HL-60 (cell line): ENCODE measurements at regions not wholly inside any gene's neighbourhood (a gene's known extent, or its start where the extent isn't known, plus 50 kb on each side); places are given as distances from the start of the nearest gene placed in this dataset.
A peak's percentile ranks its signal among the peaks of the same experiment; 100 is the strongest.

Experiments used
- DNase-seq, 2 experiments: peaks; one replicate each; pipeline ENCODE4 v3.0.0-alpha.2; 2010 to 2020; ENCODE audit warnings: low read depth in 1 of 2, low spot score in 1 of 2
- H3K27ac ChIP-seq: fragments of 250-450 bp; sonication (Bioruptor Pico); replicated peaks from 2 replicates; pipeline ENCODE4 v1.5.1; 2020; ENCODE audit warnings: mild to moderate bottlenecking, moderate library complexity
- H3K27me3 ChIP-seq: fragments of 250-450 bp; sonication (Bioruptor Pico); 2 replicates; pipeline ENCODE4 v1.5.1; 2021; ENCODE audit warnings: mild to moderate bottlenecking, moderate library complexity; ENCODE audit not compliant: insufficient read depth, poor library complexity, severe bottlenecking
- H3K4me3 ChIP-seq: replicated peaks from 2 replicates; pipeline ENCODE4 v1.5.1; 2011; ENCODE audit warnings: mild to moderate bottlenecking, control low read depth, low read length; ENCODE audit not compliant: insufficient read depth
- GABPA ChIP-seq: IDR thresholded peaks from 2 replicates; pipeline ENCODE4 v1.6.1; 2012; ENCODE audit warnings: low read depth
- POLR2AphosphoS5 ChIP-seq: IDR thresholded peaks from 2 replicates; pipeline ENCODE4 v1.6.1; 2012; ENCODE audit warnings: low read depth
- SPI1 ChIP-seq: IDR thresholded peaks from 2 replicates; pipeline ENCODE4 v1.6.1; 2012; ENCODE audit warnings: low read depth, mild to moderate bottlenecking, borderline replicate concordance
- TF ChIP-seq, protein P1 (sequence below): IDR thresholded peaks from one replicate; pipeline ENCODE4 v1.5.1; 2011; ENCODE audit warnings: low read length, control low read depth, inconsistent platforms; ENCODE audit not compliant: insufficient read depth
- TF ChIP-seq, protein P2 (sequence below): IDR thresholded peaks from 2 replicates; pipeline ENCODE4 v1.6.1; 2012; ENCODE audit warnings: low read depth; ENCODE audit not compliant: insufficient replicate concordance

DNA sequence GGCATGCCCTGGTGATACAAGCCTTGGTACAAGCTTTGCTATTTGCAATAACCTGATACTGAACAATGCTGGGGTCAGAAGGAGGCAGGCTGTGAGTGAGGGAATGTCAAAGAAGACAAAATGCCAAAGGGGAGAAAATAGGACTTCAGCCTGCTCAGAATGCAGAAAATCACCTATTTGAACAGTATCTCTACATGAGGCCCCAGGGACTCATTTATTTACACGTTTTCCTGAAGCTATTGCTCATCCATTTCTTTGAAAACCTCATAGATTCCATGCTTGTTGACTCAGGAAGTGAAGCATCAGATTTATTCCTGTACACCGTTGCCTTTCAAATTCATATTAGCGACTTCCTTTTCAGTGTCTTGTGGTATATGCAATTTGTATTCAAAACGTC, 69.4 kb upstream of the CBLN2 start:
- Histone ChIP-seq H3K27me3 (no peaks in the 10 kb centered on the region), H3K4me3 (no peak overlapping the region), H3K27ac (no peak overlapping the region)
- no peak for DNase-seq
- TF ChIP-seq GABPA (no peak), POLR2AphosphoS5 (no peak), SPI1 (no peak)
- TF ChIP-seq, protein P1, sequence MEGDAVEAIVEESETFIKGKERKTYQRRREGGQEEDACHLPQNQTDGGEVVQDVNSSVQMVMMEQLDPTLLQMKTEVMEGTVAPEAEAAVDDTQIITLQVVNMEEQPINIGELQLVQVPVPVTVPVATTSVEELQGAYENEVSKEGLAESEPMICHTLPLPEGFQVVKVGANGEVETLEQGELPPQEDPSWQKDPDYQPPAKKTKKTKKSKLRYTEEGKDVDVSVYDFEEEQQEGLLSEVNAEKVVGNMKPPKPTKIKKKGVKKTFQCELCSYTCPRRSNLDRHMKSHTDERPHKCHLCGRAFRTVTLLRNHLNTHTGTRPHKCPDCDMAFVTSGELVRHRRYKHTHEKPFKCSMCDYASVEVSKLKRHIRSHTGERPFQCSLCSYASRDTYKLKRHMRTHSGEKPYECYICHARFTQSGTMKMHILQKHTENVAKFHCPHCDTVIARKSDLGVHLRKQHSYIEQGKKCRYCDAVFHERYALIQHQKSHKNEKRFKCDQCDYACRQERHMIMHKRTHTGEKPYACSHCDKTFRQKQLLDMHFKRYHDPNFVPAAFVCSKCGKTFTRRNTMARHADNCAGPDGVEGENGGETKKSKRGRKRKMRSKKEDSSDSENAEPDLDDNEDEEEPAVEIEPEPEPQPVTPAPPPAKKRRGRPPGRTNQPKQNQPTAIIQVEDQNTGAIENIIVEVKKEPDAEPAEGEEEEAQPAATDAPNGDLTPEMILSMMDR, result no peak
- TF ChIP-seq, protein P2, sequence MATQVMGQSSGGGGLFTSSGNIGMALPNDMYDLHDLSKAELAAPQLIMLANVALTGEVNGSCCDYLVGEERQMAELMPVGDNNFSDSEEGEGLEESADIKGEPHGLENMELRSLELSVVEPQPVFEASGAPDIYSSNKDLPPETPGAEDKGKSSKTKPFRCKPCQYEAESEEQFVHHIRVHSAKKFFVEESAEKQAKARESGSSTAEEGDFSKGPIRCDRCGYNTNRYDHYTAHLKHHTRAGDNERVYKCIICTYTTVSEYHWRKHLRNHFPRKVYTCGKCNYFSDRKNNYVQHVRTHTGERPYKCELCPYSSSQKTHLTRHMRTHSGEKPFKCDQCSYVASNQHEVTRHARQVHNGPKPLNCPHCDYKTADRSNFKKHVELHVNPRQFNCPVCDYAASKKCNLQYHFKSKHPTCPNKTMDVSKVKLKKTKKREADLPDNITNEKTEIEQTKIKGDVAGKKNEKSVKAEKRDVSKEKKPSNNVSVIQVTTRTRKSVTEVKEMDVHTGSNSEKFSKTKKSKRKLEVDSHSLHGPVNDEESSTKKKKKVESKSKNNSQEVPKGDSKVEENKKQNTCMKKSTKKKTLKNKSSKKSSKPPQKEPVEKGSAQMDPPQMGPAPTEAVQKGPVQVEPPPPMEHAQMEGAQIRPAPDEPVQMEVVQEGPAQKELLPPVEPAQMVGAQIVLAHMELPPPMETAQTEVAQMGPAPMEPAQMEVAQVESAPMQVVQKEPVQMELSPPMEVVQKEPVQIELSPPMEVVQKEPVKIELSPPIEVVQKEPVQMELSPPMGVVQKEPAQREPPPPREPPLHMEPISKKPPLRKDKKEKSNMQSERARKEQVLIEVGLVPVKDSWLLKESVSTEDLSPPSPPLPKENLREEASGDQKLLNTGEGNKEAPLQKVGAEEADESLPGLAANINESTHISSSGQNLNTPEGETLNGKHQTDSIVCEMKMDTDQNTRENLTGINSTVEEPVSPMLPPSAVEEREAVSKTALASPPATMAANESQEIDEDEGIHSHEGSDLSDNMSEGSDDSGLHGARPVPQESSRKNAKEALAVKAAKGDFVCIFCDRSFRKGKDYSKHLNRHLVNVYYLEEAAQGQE, result no peak

DNA sequence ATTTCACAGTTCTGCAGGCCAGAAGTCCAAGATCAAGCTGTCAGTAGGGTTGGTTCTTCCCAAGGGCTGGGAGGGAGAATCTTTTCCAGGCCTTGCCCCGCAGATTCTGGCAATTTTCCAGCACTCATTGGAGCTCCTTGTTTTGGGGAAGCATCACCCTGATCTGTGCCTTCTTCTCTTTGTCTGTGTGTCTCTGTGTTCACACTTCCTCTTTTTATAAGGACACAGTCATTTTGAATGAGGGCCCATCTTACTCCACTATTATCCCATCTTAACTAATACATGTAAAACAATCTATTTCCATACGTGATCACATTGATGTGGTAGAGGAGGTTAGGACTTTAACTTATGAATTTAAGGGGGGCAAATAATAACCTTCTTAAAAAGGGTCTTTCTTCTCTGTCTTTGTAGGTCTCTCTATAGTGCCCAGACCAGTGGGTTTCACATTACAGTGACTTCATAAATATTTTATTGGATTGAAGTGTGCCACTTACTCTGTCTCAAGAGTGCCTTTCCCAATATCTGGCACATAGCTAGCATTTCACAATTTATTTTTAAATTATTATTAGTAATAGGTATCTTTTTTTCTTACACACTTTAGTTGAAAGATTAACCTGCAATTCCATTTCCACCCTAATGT, 68.9 kb upstream of the CBLN2 start:
- H3K27ac ChIP-seq, result no peak overlapping the region
- peak in 1 of 2 experiments; percentile 21 for DNase-seq
- no peaks in the 10 kb centered on the region for H3K27me3 ChIP-seq
- no peak overlapping the region for H3K4me3 ChIP-seq
- TF ChIP-seq SPI1, result peak; percentile 95
- TF ChIP-seq POLR2AphosphoS5, result no peak

DNA sequence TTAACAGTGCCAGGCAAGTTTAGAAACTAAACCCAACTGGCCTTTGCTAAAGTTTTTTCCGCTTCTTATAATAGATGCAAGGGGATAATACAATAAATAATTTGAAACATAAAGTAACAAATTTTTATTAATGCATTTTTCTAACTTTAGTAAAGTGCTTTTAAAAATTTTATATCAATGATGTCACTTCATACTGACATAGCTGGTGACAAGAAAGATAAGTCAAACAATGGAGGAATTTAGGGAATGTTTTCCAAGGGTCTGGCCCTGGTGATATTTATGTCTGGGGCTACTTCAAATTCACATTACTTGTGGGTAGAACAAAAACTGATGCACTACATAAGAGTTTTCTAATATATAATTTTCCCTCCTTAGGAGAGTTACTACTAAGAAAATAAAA, 61.2 kb upstream of the CBLN2 start:
- no peak for TF ChIP-seq GABPA
- no peak for TF ChIP-seq POLR2AphosphoS5
- TF ChIP-seq, protein P1, result no peak
- TF ChIP-seq SPI1, result no peak
- TF ChIP-seq, protein P2, result no peak
- Histone ChIP-seq H3K27ac (no peak overlapping the region), H3K4me3 (no peak overlapping the region), H3K27me3 (no peaks in the 10 kb centered on the region)
- no peak for DNase-seq

DNA sequence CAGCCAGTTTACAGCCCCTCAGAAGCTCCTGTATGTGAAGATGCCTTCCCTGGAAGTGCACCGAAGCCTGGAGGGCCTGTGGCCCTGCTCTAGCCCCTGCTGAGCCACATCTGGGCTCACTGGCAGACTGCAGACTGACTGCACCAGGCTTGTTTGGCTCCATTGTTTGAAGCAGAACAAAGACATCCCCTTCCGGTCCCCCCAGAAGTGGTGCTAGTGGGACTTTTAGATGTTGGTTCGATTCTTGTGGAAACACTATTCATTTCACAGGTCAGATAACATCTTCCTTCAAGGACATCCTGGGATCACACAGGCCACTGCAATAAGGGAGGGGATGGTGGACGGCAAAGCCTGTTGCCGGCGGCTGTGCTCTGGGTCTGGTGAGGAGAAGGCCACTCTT, 57.8 kb upstream of the CBLN2 start:
- no peaks in the 10 kb centered on the region for H3K27me3 ChIP-seq
- no peak for DNase-seq
- TF ChIP-seq, protein P2, result no peak
- no peak for TF ChIP-seq SPI1
- H3K4me3 ChIP-seq, result no peak overlapping the region
- no peak overlapping the region for H3K27ac ChIP-seq
